ENCODE measurements at regions not wholly inside any gene's neighbourhood (a gene's known extent, or its start where the extent isn't known, plus 50 kb on each side); places are given as distances from the start of the nearest gene placed in this dataset.

- DNase-seq (ENCODE audit: low read depth): peak; percentile 45
- H3K4me3 ChIP-seq (ENCODE audit: low read length): no peak overlapping the region
- TF ChIP-seq, protein P1, sequence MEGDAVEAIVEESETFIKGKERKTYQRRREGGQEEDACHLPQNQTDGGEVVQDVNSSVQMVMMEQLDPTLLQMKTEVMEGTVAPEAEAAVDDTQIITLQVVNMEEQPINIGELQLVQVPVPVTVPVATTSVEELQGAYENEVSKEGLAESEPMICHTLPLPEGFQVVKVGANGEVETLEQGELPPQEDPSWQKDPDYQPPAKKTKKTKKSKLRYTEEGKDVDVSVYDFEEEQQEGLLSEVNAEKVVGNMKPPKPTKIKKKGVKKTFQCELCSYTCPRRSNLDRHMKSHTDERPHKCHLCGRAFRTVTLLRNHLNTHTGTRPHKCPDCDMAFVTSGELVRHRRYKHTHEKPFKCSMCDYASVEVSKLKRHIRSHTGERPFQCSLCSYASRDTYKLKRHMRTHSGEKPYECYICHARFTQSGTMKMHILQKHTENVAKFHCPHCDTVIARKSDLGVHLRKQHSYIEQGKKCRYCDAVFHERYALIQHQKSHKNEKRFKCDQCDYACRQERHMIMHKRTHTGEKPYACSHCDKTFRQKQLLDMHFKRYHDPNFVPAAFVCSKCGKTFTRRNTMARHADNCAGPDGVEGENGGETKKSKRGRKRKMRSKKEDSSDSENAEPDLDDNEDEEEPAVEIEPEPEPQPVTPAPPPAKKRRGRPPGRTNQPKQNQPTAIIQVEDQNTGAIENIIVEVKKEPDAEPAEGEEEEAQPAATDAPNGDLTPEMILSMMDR (IDR thresholded peaks at IDR 0.05; ENCODE audit: insufficient read depth, low read depth, low read length, missing control alignments): no peak
These were observed 1129.7 kb upstream of the AMELY start for GRCh38 chrY:8041238-8041637.

GRCh38 chrY:8036563-8036962, 1125.0 kb upstream of the AMELY start:
- DNase-seq (ENCODE audit: low read depth): no peak
- H3K4me3 ChIP-seq (ENCODE audit: low read length): no peak overlapping the region
- TF ChIP-seq, protein P1 (IDR thresholded peaks at IDR 0.05; ENCODE audit: insufficient read depth, low read depth, low read length, missing control alignments): no peak

- no peak overlapping the region for H3K4me3 ChIP-seq (ENCODE audit: low read length)
- TF ChIP-seq, protein P1 (IDR thresholded peaks at IDR 0.05; ENCODE audit: insufficient read depth, low read depth, low read length, missing control alignments): no peak
- no peak for DNase-seq (ENCODE audit: low read depth)
These were observed 1124.1 kb upstream of the AMELY start for GRCh38 chrY:8035653-8036052.

- DNase-seq (ENCODE audit: low read depth): no peak
- TF ChIP-seq, protein P1 (IDR thresholded peaks at IDR 0.05; ENCODE audit: insufficient read depth, low read depth, low read length, missing control alignments): no peak
- H3K4me3 ChIP-seq (ENCODE audit: low read length): no peak overlapping the region
These were observed 1123.1 kb upstream of the AMELY start for GRCh38 chrY:8034673-8035072.

DNA sequence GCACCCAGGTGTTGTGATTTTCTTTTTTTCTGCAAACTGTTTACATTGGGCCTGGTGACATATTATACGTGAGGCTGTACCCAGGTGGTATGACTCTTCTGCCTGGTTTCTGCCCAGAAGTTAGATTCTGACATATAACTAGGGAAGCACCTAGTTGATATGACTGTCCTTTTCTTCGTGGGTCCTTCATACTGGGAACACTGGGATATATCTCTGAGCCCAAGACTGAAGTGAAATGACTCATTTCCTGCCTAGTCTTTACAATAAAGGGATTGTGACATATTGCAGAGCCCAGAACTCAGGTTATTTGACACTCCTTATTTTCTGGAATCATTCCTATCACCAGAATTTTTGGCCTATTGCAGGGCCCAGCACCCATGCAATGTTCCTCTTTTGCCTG, 1121.6 kb upstream of the AMELY start:
- TF ChIP-seq, protein P1 (IDR thresholded peaks at IDR 0.05; ENCODE audit: insufficient read depth, low read depth, low read length, missing control alignments): no peak
- no peak overlapping the region for H3K4me3 ChIP-seq (ENCODE audit: low read length)
- peak; percentile 58 for DNase-seq (ENCODE audit: low read depth)

DNA sequence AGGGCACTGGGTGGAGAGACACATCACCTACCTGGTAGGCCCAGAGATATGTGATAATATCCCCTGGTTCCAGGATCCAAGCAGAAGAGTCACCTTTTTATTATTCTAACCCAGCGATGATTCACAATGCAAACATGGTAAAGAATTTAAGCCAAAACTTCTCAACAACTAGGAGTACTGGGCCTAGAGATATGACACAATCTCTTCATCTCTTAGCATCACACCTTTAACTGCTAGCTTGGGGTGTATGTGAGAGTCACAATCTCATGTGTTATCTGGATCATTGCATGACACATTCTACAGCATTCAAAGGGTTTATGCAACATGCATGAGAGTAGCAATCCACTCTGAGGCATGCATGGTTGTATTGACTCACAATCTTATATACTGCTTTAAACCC, 1109.0 kb upstream of the AMELY start:
- H3K4me3 ChIP-seq (ENCODE audit: low read length): no peak overlapping the region
- TF ChIP-seq, protein P1 (IDR thresholded peaks at IDR 0.05; ENCODE audit: insufficient read depth, low read depth, low read length, missing control alignments): no peak
- peak; percentile 77 for DNase-seq (ENCODE audit: low read depth)

GRCh38 chrY:8011515-8011914, 1100.0 kb upstream of the AMELY start:
- DNase-seq (ENCODE audit: low read depth): peak; percentile 59
- TF ChIP-seq, protein P1 (IDR thresholded peaks at IDR 0.05; ENCODE audit: insufficient read depth, low read depth, low read length, missing control alignments): no peak
- H3K4me3 ChIP-seq (ENCODE audit: low read length): no peak overlapping the region

Data from epithelial cell of esophagus (primary cell).